DOHH2 (cell line): ENCODE measurements at regions not wholly inside any gene's neighbourhood (a gene's known extent, or its start where the extent isn't known, plus 50 kb on each side); places are given as distances from the start of the nearest gene placed in this dataset.

Source experiments
- EZH2phosphoT487 ChIP-seq: fragments of 200-600 bp; sonication (generic); IDR thresholded peaks from 2 replicates; pipeline ENCODE4 v1.6.1; 2017; ENCODE audit warnings: borderline replicate concordance, mild to moderate bottlenecking, antibody characterized with exemption, low read length, moderate library complexity, mixed read lengths
- TF ChIP-seq, protein P1 (sequence below): fragments of 200-600 bp; sonication (generic); IDR thresholded peaks from one replicate; pipeline ENCODE4 v1.5.1; 2014; ENCODE audit warnings: antibody characterized with exemption, mild to moderate bottlenecking, low read depth, low read length; ENCODE audit not compliant: poor library complexity, severe bottlenecking

DNA sequence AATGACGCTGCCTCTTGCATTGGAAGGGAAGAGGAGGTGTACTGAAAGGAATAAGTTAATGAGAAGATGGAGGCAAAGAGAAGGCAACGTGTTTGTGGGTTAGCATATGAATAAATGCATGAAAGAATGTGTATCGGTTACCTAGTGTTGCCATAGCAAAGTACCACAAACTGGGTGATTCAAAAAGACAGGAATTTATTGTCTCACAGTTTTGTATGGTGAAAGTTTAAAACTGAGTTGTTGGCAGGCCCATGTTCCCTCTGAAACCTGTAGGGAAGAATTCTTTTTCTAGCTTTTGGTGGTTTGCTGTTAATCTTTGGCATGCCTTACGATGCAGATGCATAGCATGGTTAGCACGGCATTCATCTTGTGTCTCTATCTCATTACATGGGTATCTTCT is 729.9 kb downstream of the MECOM start:
- TF ChIP-seq, protein P1, sequence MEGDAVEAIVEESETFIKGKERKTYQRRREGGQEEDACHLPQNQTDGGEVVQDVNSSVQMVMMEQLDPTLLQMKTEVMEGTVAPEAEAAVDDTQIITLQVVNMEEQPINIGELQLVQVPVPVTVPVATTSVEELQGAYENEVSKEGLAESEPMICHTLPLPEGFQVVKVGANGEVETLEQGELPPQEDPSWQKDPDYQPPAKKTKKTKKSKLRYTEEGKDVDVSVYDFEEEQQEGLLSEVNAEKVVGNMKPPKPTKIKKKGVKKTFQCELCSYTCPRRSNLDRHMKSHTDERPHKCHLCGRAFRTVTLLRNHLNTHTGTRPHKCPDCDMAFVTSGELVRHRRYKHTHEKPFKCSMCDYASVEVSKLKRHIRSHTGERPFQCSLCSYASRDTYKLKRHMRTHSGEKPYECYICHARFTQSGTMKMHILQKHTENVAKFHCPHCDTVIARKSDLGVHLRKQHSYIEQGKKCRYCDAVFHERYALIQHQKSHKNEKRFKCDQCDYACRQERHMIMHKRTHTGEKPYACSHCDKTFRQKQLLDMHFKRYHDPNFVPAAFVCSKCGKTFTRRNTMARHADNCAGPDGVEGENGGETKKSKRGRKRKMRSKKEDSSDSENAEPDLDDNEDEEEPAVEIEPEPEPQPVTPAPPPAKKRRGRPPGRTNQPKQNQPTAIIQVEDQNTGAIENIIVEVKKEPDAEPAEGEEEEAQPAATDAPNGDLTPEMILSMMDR, result no peak
- no peak for TF ChIP-seq EZH2phosphoT487
